ENCODE measurements at regions not wholly inside any gene's neighbourhood (a gene's known extent, or its start where the extent isn't known, plus 50 kb on each side); places are given as distances from the start of the nearest gene placed in this dataset.

- Mint-ChIP-seq H3K9me3 (peaks cover 2% of the 10 kb centered on the region), H3K27me3 (peaks cover 1% of the 10 kb centered on the region), H3K27ac (no peak overlapping the region), H3K4me1 (ENCODE audit: low read depth) (no peaks in the 10 kb centered on the region), H3K4me3 (no peak overlapping the region), H3K36me3 (no peaks in the 10 kb centered on the region)
- ChIA-PET CTCF (interaction anchor here (0.7 kb wide), 1 partner anchor 50 kb away, joined by 3 read pairs; no protein-coding TSS in a partner anchor), POLR2A (no interaction called here)
- intact Hi-C loops (cut with micrococcal nuclease): no loop called here
- no peak for DNase-seq
Observed at GRCh38 chr11:26228778-26229177, 103.2 kb upstream of the ANO3 start.

GRCh38 chr11:26229257-26229656 lies 102.7 kb upstream of the ANO3 start:
- ChIA-PET CTCF (interaction anchor here (0.7 kb wide), 1 partner anchor 50 kb away, joined by 3 read pairs; no protein-coding TSS in a partner anchor), POLR2A (no interaction called here)
- no peak for DNase-seq
- Mint-ChIP-seq H3K36me3 (no peaks in the 10 kb centered on the region), H3K27me3 (peaks cover 1% of the 10 kb centered on the region), H3K9me3 (peaks cover 2% of the 10 kb centered on the region), H3K4me3 (no peak overlapping the region), H3K4me1 (ENCODE audit: low read depth) (no peaks in the 10 kb centered on the region), H3K27ac (no peak overlapping the region)
- intact Hi-C loops (cut with micrococcal nuclease): no loop called here

- Mint-ChIP-seq H3K9me3 (peaks cover 2% of the 10 kb centered on the region), H3K4me3 (no peak overlapping the region), H3K36me3 (no peaks in the 10 kb centered on the region), H3K27me3 (peaks cover 1% of the 10 kb centered on the region), H3K27ac (no peak overlapping the region), H3K4me1 (ENCODE audit: low read depth) (no peaks in the 10 kb centered on the region)
- DNase-seq: no peak
- intact Hi-C loops (cut with micrococcal nuclease): no loop called here
- ChIA-PET POLR2A (no interaction called here), CTCF (no interaction called here)
Observed at GRCh38 chr11:26229981-26230380, 101.9 kb upstream of the ANO3 start.

GRCh38 chr11:26231252-26231661 lies 100.7 kb upstream of the ANO3 start:
- Mint-ChIP-seq H3K4me1 (ENCODE audit: low read depth) (no peaks in the 10 kb centered on the region), H3K27ac (no peak overlapping the region), H3K4me3 (no peak overlapping the region), H3K9me3 (peaks cover 2% of the 10 kb centered on the region), H3K36me3 (no peaks in the 10 kb centered on the region), H3K27me3 (peaks cover 1% of the 10 kb centered on the region)
- DNase-seq: no peak
- intact Hi-C loops (cut with micrococcal nuclease): no loop called here
- ChIA-PET POLR2A (no interaction called here), CTCF (no interaction called here)

- H3K4me1 Mint-ChIP-seq (ENCODE audit: low read depth): no peaks in the 10 kb centered on the region
- POLR2A ChIA-PET: no interaction called here
- peaks cover 2% of the 10 kb centered on the region for H3K9me3 Mint-ChIP-seq
- intact Hi-C loops (cut with micrococcal nuclease): no loop called here
- no peak for DNase-seq
- H3K36me3 Mint-ChIP-seq: no peaks in the 10 kb centered on the region
- no peak overlapping the region for H3K4me3 Mint-ChIP-seq
- H3K27ac Mint-ChIP-seq: no peak overlapping the region
- H3K27me3 Mint-ChIP-seq: peaks cover 1% of the 10 kb centered on the region
- CTCF ChIA-PET: no interaction called here
Observed at GRCh38 chr11:26234451-26234850, 97.5 kb upstream of the ANO3 start.

GRCh38 chr11:26243426-26243825 lies 88.5 kb upstream of the ANO3 start:
- intact Hi-C loops (cut with micrococcal nuclease): no loop called here
- no peak for DNase-seq
- ChIA-PET CTCF (no interaction called here), POLR2A (no interaction called here)
- Mint-ChIP-seq H3K9me3 (peaks cover 4% of the 10 kb centered on the region), H3K36me3 (no peaks in the 10 kb centered on the region), H3K4me3 (no peak overlapping the region), H3K4me1 (ENCODE audit: low read depth) (no peaks in the 10 kb centered on the region), H3K27ac (no peak overlapping the region), H3K27me3 (no peaks in the 10 kb centered on the region)

GRCh38 chr11:26244207-26244606 lies 87.7 kb upstream of the ANO3 start:
- POLR2A ChIA-PET: no interaction called here
- H3K27ac Mint-ChIP-seq: no peak overlapping the region
- DNase-seq: no peak
- intact Hi-C loops (cut with micrococcal nuclease): no loop called here
- no peaks in the 10 kb centered on the region for H3K4me1 Mint-ChIP-seq (ENCODE audit: low read depth)
- H3K27me3 Mint-ChIP-seq: no peaks in the 10 kb centered on the region
- CTCF ChIA-PET: no interaction called here
- peaks cover 4% of the 10 kb centered on the region for H3K9me3 Mint-ChIP-seq
- H3K4me3 Mint-ChIP-seq: no peak overlapping the region
- H3K36me3 Mint-ChIP-seq: no peaks in the 10 kb centered on the region

GRCh38 chr11:26245046-26245445 lies 86.9 kb upstream of the ANO3 start:
- intact Hi-C loops (cut with micrococcal nuclease): no loop called here
- H3K36me3 Mint-ChIP-seq: no peaks in the 10 kb centered on the region
- no peak for DNase-seq
- no peaks in the 10 kb centered on the region for H3K4me1 Mint-ChIP-seq (ENCODE audit: low read depth)
- POLR2A ChIA-PET: no interaction called here
- CTCF ChIA-PET: no interaction called here
- no peaks in the 10 kb centered on the region for H3K27me3 Mint-ChIP-seq
- H3K9me3 Mint-ChIP-seq: peaks cover 4% of the 10 kb centered on the region
- H3K4me3 Mint-ChIP-seq: no peak overlapping the region
- H3K27ac Mint-ChIP-seq: no peak overlapping the region

GRCh38 chr11:26247340-26247739 lies 84.6 kb upstream of the ANO3 start:
- no peaks in the 10 kb centered on the region for H3K27me3 Mint-ChIP-seq
- peaks cover 4% of the 10 kb centered on the region for H3K9me3 Mint-ChIP-seq
- ChIA-PET CTCF (no interaction called here), POLR2A (no interaction called here)
- intact Hi-C loops (cut with micrococcal nuclease): no loop called here
- H3K27ac Mint-ChIP-seq: no peak overlapping the region
- no peak overlapping the region for H3K4me3 Mint-ChIP-seq
- no peak for DNase-seq
- H3K4me1 Mint-ChIP-seq (ENCODE audit: low read depth): no peaks in the 10 kb centered on the region
- no peaks in the 10 kb centered on the region for H3K36me3 Mint-ChIP-seq

GRCh38 chr11:26248661-26249060 lies 83.3 kb upstream of the ANO3 start:
- Mint-ChIP-seq H3K36me3 (no peaks in the 10 kb centered on the region), H3K9me3 (peaks cover 4% of the 10 kb centered on the region), H3K4me3 (no peak overlapping the region), H3K27ac (no peak overlapping the region), H3K4me1 (ENCODE audit: low read depth) (no peaks in the 10 kb centered on the region), H3K27me3 (no peaks in the 10 kb centered on the region)
- DNase-seq: no peak
- CTCF ChIA-PET: no interaction called here
- POLR2A ChIA-PET: no interaction called here
- intact Hi-C loops (cut with micrococcal nuclease): no loop called here

GRCh38 chr11:26254378-26254777 lies 77.6 kb upstream of the ANO3 start:
- Mint-ChIP-seq H3K36me3 (no peaks in the 10 kb centered on the region), H3K9me3 (no peaks in the 10 kb centered on the region), H3K4me1 (ENCODE audit: low read depth) (no peaks in the 10 kb centered on the region), H3K27me3 (no peaks in the 10 kb centered on the region), H3K4me3 (no peak overlapping the region), H3K27ac (no peak overlapping the region)
- no peak for DNase-seq
- intact Hi-C loops (cut with micrococcal nuclease): no loop called here
- CTCF ChIA-PET: no interaction called here
- POLR2A ChIA-PET: no interaction called here

- intact Hi-C loops (cut with micrococcal nuclease): no loop called here
- POLR2A ChIA-PET: no interaction called here
- no peaks in the 10 kb centered on the region for H3K4me1 Mint-ChIP-seq (ENCODE audit: low read depth)
- DNase-seq: no peak
- CTCF ChIA-PET: no interaction called here
- no peaks in the 10 kb centered on the region for H3K9me3 Mint-ChIP-seq
- no peak overlapping the region for H3K4me3 Mint-ChIP-seq
- H3K27ac Mint-ChIP-seq: no peak overlapping the region
- H3K36me3 Mint-ChIP-seq: no peaks in the 10 kb centered on the region
- no peaks in the 10 kb centered on the region for H3K27me3 Mint-ChIP-seq
Observed at GRCh38 chr11:26263769-26264168, 68.2 kb upstream of the ANO3 start.

GRCh38 chr11:26264266-26264665 lies 67.7 kb upstream of the ANO3 start:
- no peak for DNase-seq
- no peaks in the 10 kb centered on the region for H3K4me1 Mint-ChIP-seq (ENCODE audit: low read depth)
- no peaks in the 10 kb centered on the region for H3K36me3 Mint-ChIP-seq
- H3K27me3 Mint-ChIP-seq: no peaks in the 10 kb centered on the region
- H3K9me3 Mint-ChIP-seq: no peaks in the 10 kb centered on the region
- H3K4me3 Mint-ChIP-seq: no peak overlapping the region
- H3K27ac Mint-ChIP-seq: no peak overlapping the region
- intact Hi-C loops (cut with micrococcal nuclease): no loop called here
- CTCF ChIA-PET: no interaction called here
- POLR2A ChIA-PET: no interaction called here

All from activated CD4-positive, alpha-beta memory T cell treated with anti-CD3 and anti-CD28 coated beads for 36 hours (primary cell).